ENCODE measurements at regions not wholly inside any gene's neighbourhood (a gene's known extent, or its start where the extent isn't known, plus 50 kb on each side); places are given as distances from the start of the nearest gene placed in this dataset.

DNA sequence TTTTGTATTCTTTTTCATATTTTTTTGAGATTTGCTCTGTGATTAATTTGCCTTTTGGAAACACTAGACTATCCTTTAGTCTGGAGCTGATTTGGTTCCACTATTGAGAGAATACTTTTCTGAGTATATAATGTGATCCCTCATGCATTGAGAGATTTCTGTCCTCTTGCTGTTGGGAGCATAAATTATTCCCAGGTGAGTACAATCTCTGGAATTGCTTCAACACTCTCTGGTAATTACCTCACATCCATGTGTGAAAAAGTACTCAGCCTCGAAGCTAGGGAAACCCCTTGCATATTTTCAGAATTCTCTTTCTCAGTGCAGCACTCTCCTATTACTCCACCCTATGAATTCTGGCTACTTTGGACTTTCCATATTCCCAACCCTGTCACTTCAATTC, 550.0 kb downstream of the RAPGEF2 start:
- DNase-seq (ENCODE audit: low read depth): no peak
- TF ChIP-seq, protein P1, sequence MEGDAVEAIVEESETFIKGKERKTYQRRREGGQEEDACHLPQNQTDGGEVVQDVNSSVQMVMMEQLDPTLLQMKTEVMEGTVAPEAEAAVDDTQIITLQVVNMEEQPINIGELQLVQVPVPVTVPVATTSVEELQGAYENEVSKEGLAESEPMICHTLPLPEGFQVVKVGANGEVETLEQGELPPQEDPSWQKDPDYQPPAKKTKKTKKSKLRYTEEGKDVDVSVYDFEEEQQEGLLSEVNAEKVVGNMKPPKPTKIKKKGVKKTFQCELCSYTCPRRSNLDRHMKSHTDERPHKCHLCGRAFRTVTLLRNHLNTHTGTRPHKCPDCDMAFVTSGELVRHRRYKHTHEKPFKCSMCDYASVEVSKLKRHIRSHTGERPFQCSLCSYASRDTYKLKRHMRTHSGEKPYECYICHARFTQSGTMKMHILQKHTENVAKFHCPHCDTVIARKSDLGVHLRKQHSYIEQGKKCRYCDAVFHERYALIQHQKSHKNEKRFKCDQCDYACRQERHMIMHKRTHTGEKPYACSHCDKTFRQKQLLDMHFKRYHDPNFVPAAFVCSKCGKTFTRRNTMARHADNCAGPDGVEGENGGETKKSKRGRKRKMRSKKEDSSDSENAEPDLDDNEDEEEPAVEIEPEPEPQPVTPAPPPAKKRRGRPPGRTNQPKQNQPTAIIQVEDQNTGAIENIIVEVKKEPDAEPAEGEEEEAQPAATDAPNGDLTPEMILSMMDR (IDR thresholded peaks at IDR 0.05; ENCODE audit: low read depth, low read length, missing control alignments): no peak
- no peak overlapping the region for H3K4me3 ChIP-seq (ENCODE audit: low read depth, low read length)

DNA sequence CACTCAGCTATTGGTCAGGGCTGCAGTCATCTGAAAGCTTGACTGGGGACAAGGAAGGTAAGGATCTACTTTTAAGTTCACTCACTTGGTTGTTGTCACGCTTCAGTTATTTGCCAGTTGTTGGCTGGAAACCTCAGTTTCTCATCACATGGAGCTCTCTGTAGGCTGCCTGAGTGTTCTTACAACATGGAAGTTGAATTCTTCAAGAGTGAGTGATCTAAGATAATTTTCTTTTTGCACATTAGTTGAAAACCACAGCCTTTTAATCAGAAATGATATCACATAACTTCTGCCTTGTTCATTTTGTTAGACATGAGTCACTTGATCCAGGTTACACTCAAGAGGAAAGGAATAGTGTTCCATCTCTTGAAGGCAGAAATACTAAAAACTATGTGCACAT, 552.7 kb downstream of the RAPGEF2 start:
- TF ChIP-seq, protein P1 (IDR thresholded peaks at IDR 0.05; ENCODE audit: low read depth, low read length, missing control alignments): no peak
- no peak overlapping the region for H3K4me3 ChIP-seq (ENCODE audit: low read depth, low read length)
- DNase-seq (ENCODE audit: low read depth): no peak

DNA sequence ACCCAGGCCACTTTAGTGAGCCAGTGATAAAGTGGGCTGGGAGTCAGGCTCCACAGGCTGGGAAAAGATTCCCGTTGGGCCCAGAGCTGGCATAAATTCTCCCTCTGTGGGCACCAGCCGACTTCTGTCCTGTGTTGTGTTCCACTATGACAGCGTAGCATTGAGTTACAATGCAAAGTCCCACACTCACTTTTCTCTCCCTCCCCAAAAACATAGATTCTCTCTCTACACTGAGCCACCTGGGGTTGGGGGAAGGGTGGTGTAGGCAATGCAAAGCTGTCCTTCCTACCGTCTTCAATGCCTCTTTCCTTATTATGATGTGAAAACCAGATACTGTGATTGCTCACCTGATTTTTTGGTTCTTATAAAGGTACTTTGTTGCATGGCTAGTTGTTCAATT, 566.2 kb downstream of the RAPGEF2 start:
- TF ChIP-seq, protein P1 (IDR thresholded peaks at IDR 0.05; ENCODE audit: low read depth, low read length, missing control alignments): no peak

DNA sequence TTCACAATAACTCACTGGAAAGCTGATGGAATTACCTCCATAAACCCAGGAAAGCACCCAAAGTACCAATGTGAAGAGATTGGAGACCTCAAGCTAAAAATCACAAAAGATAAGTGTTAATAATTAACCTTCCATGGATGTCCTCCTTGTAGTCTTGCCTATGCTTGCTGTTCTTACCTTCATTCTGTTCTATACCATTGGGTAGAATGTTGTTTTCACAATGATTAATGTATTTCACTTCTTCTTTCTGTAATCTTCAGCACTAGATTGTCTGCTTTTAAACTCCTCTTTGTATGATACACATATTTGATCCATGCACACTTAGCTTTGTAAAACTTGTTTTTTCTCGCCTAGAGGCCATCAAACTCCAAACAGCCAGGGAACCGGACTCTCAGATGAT, 570.3 kb downstream of the RAPGEF2 start:
- TF ChIP-seq, protein P1 (IDR thresholded peaks at IDR 0.05; ENCODE audit: low read depth, low read length, missing control alignments): no peak

More for the DNA sequence above, 566.2 kb downstream of the RAPGEF2 start:
- no peak for DNase-seq (ENCODE audit: low read depth)
- no peak overlapping the region for H3K4me3 ChIP-seq (ENCODE audit: low read depth, low read length)

DNA sequence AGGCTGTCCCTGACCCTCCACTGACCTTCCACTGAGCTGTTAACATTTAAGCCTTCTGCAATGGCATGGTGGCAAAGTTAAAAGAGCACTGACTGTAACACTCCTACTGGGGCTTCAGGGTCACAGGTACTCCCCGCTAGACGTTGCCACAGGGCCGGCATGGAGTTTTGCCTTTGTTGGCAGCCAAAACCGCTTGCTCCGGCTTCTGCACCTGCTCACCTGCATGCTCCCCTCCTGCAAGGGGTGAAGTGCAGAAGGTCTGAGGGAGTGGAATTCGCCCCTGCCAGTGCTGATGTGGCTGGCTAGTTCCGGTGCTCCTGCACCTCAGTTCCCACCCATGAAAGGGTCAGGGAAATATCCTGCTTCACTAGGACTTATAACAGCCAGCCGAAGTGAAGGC, 571.4 kb downstream of the RAPGEF2 start:
- TF ChIP-seq, protein P1 (IDR thresholded peaks at IDR 0.05; ENCODE audit: low read depth, low read length, missing control alignments): no peak
- H3K4me3 ChIP-seq (ENCODE audit: low read depth, low read length): no peak overlapping the region
- DNase-seq (ENCODE audit: low read depth): no peak

More for the DNA sequence above, 570.3 kb downstream of the RAPGEF2 start:
- DNase-seq (ENCODE audit: low read depth): no peak
- H3K4me3 ChIP-seq (ENCODE audit: low read depth, low read length): no peak overlapping the region

DNA sequence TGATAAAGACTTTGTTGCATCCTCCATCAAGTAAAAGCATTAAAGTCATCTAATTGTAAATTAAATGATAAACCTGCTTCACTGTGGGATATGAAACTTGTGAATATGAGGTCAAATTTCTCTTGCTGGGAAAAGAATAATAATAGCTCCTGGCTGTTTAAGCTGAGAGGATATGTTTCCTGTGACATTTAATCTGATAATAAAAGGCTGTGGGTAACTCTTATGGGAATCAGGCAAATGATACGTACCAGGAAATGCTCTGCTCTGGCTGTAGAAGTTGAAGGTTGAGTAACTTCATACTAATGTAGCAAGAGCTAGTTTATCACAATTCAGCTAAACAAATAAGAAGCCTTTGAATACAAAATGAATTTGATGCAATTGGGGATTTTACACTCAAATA, 574.6 kb downstream of the RAPGEF2 start:
- TF ChIP-seq, protein P1 (IDR thresholded peaks at IDR 0.05; ENCODE audit: low read depth, low read length, missing control alignments): no peak
- H3K4me3 ChIP-seq (ENCODE audit: low read depth, low read length): no peak overlapping the region

DNA sequence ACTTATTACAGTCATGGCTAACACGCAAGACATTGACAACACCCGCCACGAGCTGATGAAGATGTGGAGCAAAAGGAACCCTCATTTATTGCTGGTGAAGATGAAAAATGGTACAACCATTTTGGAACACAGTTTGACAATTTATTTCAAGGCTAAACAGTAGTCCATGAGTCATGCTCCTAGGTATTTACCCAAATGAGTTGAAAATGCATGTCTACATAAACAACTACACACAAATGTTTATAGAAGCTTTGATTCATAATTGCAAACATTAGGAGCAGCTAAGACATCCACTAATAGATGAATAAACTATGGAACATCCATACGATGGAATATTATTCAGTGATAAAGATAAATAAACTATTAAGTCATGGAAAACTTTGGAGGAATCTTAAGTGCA, 580.1 kb downstream of the RAPGEF2 start:
- H3K4me3 ChIP-seq (ENCODE audit: low read depth, low read length): no peak overlapping the region
- no peak for DNase-seq (ENCODE audit: low read depth)
- TF ChIP-seq, protein P1 (IDR thresholded peaks at IDR 0.05; ENCODE audit: low read depth, low read length, missing control alignments): no peak

More for the DNA sequence above, 574.6 kb downstream of the RAPGEF2 start:
- no peak for DNase-seq (ENCODE audit: low read depth)
